Liver (tissue), 8 donors: ENCODE measurements at regions not wholly inside any gene's neighbourhood (a gene's known extent, or its start where the extent isn't known, plus 50 kb on each side); places are given as distances from the start of the nearest gene placed in this dataset.

Experiments used
- DNase-seq: peaks from one replicate; pipeline ENCODE4 v3.0.0-alpha.2; 2017; ENCODE audit warnings: low spot score
- H3K27ac ChIP-seq, 2 donors: one replicate each; pipeline ENCODE4 v1.7.0; 2013; ENCODE audit warnings: inconsistent platforms in 2 of 2, low read length in 2 of 2, control low read depth in 1 of 2, low read depth in 1 of 2, mild to moderate bottlenecking in 1 of 2
- H3K27me3 ChIP-seq, 4 donors: one replicate each; pipeline versions ENCODE4 v1.6.1 to v1.7.0; 2013; ENCODE audit warnings: low read length in 3 of 4, inconsistent platforms in 1 of 4, mild to moderate bottlenecking in 1 of 4, moderate library complexity in 1 of 4; ENCODE audit not compliant: control insufficient read depth in 4 of 4, insufficient read depth in 4 of 4
- H3K36me3 ChIP-seq, 4 donors: one replicate each; pipeline versions ENCODE4 v1.6.1 to v1.7.0; 2013; ENCODE audit warnings: low read length in 3 of 4, mild to moderate bottlenecking in 3 of 4, low read depth in 1 of 4, moderate library complexity in 1 of 4; ENCODE audit not compliant: control insufficient read depth in 4 of 4, insufficient read depth in 3 of 4
- H3K4me1 ChIP-seq, 4 donors: one replicate each; pipeline versions ENCODE4 v1.6.1 to v1.7.0; 2013; ENCODE audit warnings: low read length in 3 of 4, mild to moderate bottlenecking in 3 of 4, moderate library complexity in 1 of 4; ENCODE audit not compliant: control insufficient read depth in 4 of 4, insufficient read depth in 4 of 4
- H3K4me3 ChIP-seq, 3 donors: one replicate each; pipeline versions ENCODE4 v1.6.1 to v1.7.0; 2013; ENCODE audit warnings: low read length in 3 of 3, control low read depth in 1 of 3, low read depth in 1 of 3, mild to moderate bottlenecking in 1 of 3
- H3K9ac ChIP-seq, 2 donors: one replicate each; pipeline ENCODE4 v1.7.0; 2013; ENCODE audit warnings: low read length in 2 of 2, mild to moderate bottlenecking in 2 of 2, moderate library complexity in 2 of 2, control low read depth in 1 of 2, low read depth in 1 of 2
- H3K9me3 ChIP-seq, 4 donors: one replicate each; pipeline versions ENCODE4 v1.6.1 to v1.7.0; 2013; ENCODE audit warnings: low read length in 3 of 4; ENCODE audit not compliant: control insufficient read depth in 4 of 4
- ATF3 ChIP-seq: IDR thresholded peaks from 2 replicates; pipeline ENCODE4 v1.6.1; 2016; ENCODE audit warnings: antibody characterized with exemption
- CTCF ChIP-seq: fragments of 150-350 bp; IDR thresholded peaks from 2 replicates; pipeline ENCODE4 v1.5.1; 2017; ENCODE audit warnings: improper control_type of control experiment, low read depth, low read length; ENCODE audit not compliant: missing input control
- EGR1 ChIP-seq, 2 donors: IDR thresholded peaks; 2 replicates each; pipeline ENCODE4 v1.6.1; 2016 to 2018; ENCODE audit warnings: antibody characterized with exemption in 2 of 2, low read depth in 2 of 2
- FOXA1 ChIP-seq: IDR thresholded peaks from 2 replicates; pipeline ENCODE4 v1.6.1; 2016; ENCODE audit warnings: antibody characterized with exemption
- FOXA2 ChIP-seq: IDR thresholded peaks from 2 replicates; pipeline ENCODE4 v1.6.1; 2016; ENCODE audit warnings: antibody characterized with exemption
- GABPA ChIP-seq, 2 donors: IDR thresholded peaks in 1 of 2; conservative IDR thresholded peaks in 1 of 2; 2 replicates each; pipeline ENCODE4 v1.6.1; 2016; ENCODE audit warnings: antibody characterized with exemption in 2 of 2, mild to moderate bottlenecking in 1 of 2, moderate library complexity in 1 of 2
- HNF4A ChIP-seq, 2 donors: conservative IDR thresholded peaks; 2 replicates each; pipeline ENCODE4 v1.6.1; 2016; ENCODE audit warnings: antibody characterized with exemption in 2 of 2, mild to moderate bottlenecking in 2 of 2
- HNF4G ChIP-seq: IDR thresholded peaks from 2 replicates; pipeline ENCODE4 v1.6.1; 2016; ENCODE audit warnings: antibody characterized with exemption
- JUND ChIP-seq, 2 donors: IDR thresholded peaks; 2 replicates each; pipeline ENCODE4 v1.6.1; 2016; ENCODE audit warnings: antibody characterized with exemption in 2 of 2
- MAX ChIP-seq: IDR thresholded peaks from 2 replicates; pipeline ENCODE4 v1.6.1; 2016; ENCODE audit warnings: antibody characterized with exemption
- NR2F2 ChIP-seq: IDR thresholded peaks from 2 replicates; pipeline ENCODE4 v1.6.1; 2016; ENCODE audit warnings: antibody characterized with exemption
- RAD21 ChIP-seq, 2 donors: IDR thresholded peaks; 2 replicates each; pipeline ENCODE4 v1.6.1; 2016; ENCODE audit warnings: antibody characterized with exemption in 2 of 2, mild to moderate bottlenecking in 2 of 2
- REST ChIP-seq: IDR thresholded peaks from 2 replicates; pipeline ENCODE4 v1.6.1; 2016; ENCODE audit warnings: antibody characterized with exemption, mild to moderate bottlenecking
- RXRA ChIP-seq, 2 donors: IDR thresholded peaks; 2 replicates each; pipeline ENCODE4 v1.6.1; 2017 to 2018; ENCODE audit warnings: antibody characterized with exemption in 2 of 2, mild to moderate bottlenecking in 1 of 2
- SP1 ChIP-seq: IDR thresholded peaks from 2 replicates; pipeline ENCODE4 v1.6.1; 2018; ENCODE audit warnings: antibody characterized with exemption, mild to moderate bottlenecking
- TAF1 ChIP-seq: conservative IDR thresholded peaks from 2 replicates; pipeline ENCODE4 v1.6.1; 2016; ENCODE audit warnings: antibody characterized with exemption, mild to moderate bottlenecking
- YY1 ChIP-seq: IDR thresholded peaks from 2 replicates; pipeline ENCODE4 v1.6.1; 2016; ENCODE audit warnings: antibody characterized with exemption, mild to moderate bottlenecking
- ZBTB33 ChIP-seq: IDR thresholded peaks from 2 replicates; pipeline ENCODE4 v1.6.1; 2016; ENCODE audit warnings: antibody characterized with exemption
- WGBS: extraction: QIAGEN DNeasy Blood & Tissue Kit; methylation state at CpG from one replicate; pipeline ENCODE4 v1.1.7; 2013; 5-methylcytosine and 5-hydroxymethylcytosine counted together
- donor health status: healthy.
- donor health status: healthy.
- donor health status: healthy.
- donor health status: healthy.
- donor health status: healthy.

- no peaks in the 10 kb centered on the region for H3K27me3 ChIP-seq
- peak; percentile 24 for DNase-seq
- no peaks in the 10 kb centered on the region for H3K9me3 ChIP-seq
- 97% methylated on average over 5 of the region's 5 CpGs for WGBS
- H3K27ac ChIP-seq = no peak overlapping the region
- H3K9ac ChIP-seq = no peak overlapping the region
- no peaks in the 10 kb centered on the region for H3K36me3 ChIP-seq
- H3K4me3 ChIP-seq = no peak overlapping the region
- TF ChIP-seq EGR1 (IDR thresholded peaks at IDR 0.05; ENCODE audit: low read depth in 2 of 2) (no peak), GABPA (IDR thresholded peaks at IDR 0.05 in 1 of 2, conservative IDR thresholded peaks at IDR 0.05 in 1 of 2) (no peak), RXRA (IDR thresholded peaks at IDR 0.05) (no peak), CTCF (no peak), HNF4G (no peak), TAF1 (no peak), YY1 (no peak), REST (no peak), ZBTB33 (no peak), SP1 (no peak), FOXA1 (no peak), HNF4A (conservative IDR thresholded peaks at IDR 0.05) (no peak), FOXA2 (no peak), RAD21 (IDR thresholded peaks at IDR 0.05) (no peak), NR2F2 (no peak), MAX (no peak), ATF3 (no peak), JUND (IDR thresholded peaks at IDR 0.05) (no peak)
- peaks cover 5 to 11% (median 9%) of the 10 kb centered on the region in 4 donors for H3K4me1 ChIP-seq
These were observed 215.3 kb downstream of the ANAPC1 start for GRCh38 chr2:111668741-111669140.
